DOHH2 (cell line): ENCODE measurements at regions not wholly inside any gene's neighbourhood (a gene's known extent, or its start where the extent isn't known, plus 50 kb on each side); places are given as distances from the start of the nearest gene placed in this dataset.

Source experiments
- EZH2phosphoT487 ChIP-seq: fragments of 200-600 bp; sonication (generic); IDR thresholded peaks from 2 replicates; pipeline ENCODE4 v1.6.1; 2017; ENCODE audit warnings: borderline replicate concordance, mild to moderate bottlenecking, antibody characterized with exemption, low read length, moderate library complexity, mixed read lengths
- TF ChIP-seq, protein P1 (sequence below): fragments of 200-600 bp; sonication (generic); IDR thresholded peaks from one replicate; pipeline ENCODE4 v1.5.1; 2014; ENCODE audit warnings: antibody characterized with exemption, mild to moderate bottlenecking, low read depth, low read length; ENCODE audit not compliant: poor library complexity, severe bottlenecking

DNA sequence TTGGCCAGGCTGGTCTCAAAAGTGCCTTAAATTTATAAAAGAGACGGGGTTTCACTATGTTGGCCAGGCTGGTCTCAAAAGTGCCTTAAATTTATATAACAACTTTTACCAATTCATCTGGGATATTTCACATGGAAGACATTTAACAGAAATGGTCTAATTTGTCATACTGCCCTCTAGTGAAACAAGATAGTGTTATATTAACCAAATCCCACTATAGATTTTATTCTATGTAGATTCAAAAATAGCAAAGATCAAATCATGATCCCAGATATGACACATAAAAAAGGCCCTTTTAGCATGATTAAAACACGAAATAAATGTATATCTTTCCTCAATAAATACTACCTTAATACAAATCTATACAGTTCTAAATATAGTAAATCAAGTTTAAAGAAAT is 102.8 kb upstream of the TFAP2D start:
- TF ChIP-seq, protein P1, sequence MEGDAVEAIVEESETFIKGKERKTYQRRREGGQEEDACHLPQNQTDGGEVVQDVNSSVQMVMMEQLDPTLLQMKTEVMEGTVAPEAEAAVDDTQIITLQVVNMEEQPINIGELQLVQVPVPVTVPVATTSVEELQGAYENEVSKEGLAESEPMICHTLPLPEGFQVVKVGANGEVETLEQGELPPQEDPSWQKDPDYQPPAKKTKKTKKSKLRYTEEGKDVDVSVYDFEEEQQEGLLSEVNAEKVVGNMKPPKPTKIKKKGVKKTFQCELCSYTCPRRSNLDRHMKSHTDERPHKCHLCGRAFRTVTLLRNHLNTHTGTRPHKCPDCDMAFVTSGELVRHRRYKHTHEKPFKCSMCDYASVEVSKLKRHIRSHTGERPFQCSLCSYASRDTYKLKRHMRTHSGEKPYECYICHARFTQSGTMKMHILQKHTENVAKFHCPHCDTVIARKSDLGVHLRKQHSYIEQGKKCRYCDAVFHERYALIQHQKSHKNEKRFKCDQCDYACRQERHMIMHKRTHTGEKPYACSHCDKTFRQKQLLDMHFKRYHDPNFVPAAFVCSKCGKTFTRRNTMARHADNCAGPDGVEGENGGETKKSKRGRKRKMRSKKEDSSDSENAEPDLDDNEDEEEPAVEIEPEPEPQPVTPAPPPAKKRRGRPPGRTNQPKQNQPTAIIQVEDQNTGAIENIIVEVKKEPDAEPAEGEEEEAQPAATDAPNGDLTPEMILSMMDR, result peak; percentile 24
- TF ChIP-seq EZH2phosphoT487, result no peak
